OCI-LY7 (cell line): ENCODE measurements at regions not wholly inside any gene's neighbourhood (a gene's known extent, or its start where the extent isn't known, plus 50 kb on each side); places are given as distances from the start of the nearest gene placed in this dataset.

Experiments used
- CTCF ChIP-seq: fragments of 200-600 bp; sonication (generic); conservative IDR thresholded peaks from 2 replicates; pipeline ENCODE4 v1.5.1; 2014; ENCODE audit warnings: mild to moderate bottlenecking, antibody characterized with exemption, low read length, moderate library complexity, mixed read lengths
- EZH2phosphoT487 ChIP-seq: fragments of 200-600 bp; sonication (generic); IDR thresholded peaks from 2 replicates; pipeline ENCODE4 v1.6.1; 2018; ENCODE audit warnings: low read depth, borderline replicate concordance, mild to moderate bottlenecking, mixed run types, antibody characterized with exemption, low read length, moderate library complexity, mixed read lengths

GRCh38 chr11:45001466-45002165 is 50.9 kb upstream of the TP53I11 start:
- no peak for TF ChIP-seq CTCF
- no peak for TF ChIP-seq EZH2phosphoT487
